H1 (cell line): ENCODE measurements at regions not wholly inside any gene's neighbourhood (a gene's known extent, or its start where the extent isn't known, plus 50 kb on each side); places are given as distances from the start of the nearest gene placed in this dataset.

Source experiments
- CTCF ChIA-PET: fragments of 300-600 bp; sonication (Branson Sonifier 250); formaldehyde crosslinking; loops from one replicate; lab custom pipeline; 2021; ENCODE audit not compliant: partially characterized antibody; lab: Charles Lee
- POLR2A ChIA-PET: fragments of 300-600 bp; sonication (Branson Sonifier 250); formaldehyde crosslinking; loops from one replicate; lab custom pipeline; 2021; ENCODE audit warnings: inconsistent platforms; ENCODE audit not compliant: partially characterized antibody; lab: Charles Lee
- DNase-seq, 2 experiments: peaks; one replicate each; pipeline versions ENCODE4 v3.0.0 to v3.0.0-alpha.2; 2010 to 2022; ENCODE audit warnings: low spot score in 2 of 2, low read depth in 1 of 2, mixed read lengths in 1 of 2
- FAIRE-seq: peaks from 2 replicates; lab custom pipeline; 2011; peaks lifted over from hg19 to GRCh38; lab: Jason Lieb, UNC
- H2AFZ ChIP-seq: 2 replicates; pipeline ENCODE4 v1.8.1; 2012; ENCODE audit warnings: low read length, inconsistent platforms
- H2AK5ac ChIP-seq: 2 replicates; pipeline ENCODE4 v1.6.1; 2013; ENCODE audit warnings: low read depth, low read length
- H2BK120ac ChIP-seq: replicated peaks from 2 replicates; pipeline ENCODE3; 2013; ENCODE audit warnings: low read depth, low read length, inconsistent platforms
- H2BK12ac ChIP-seq: 2 replicates; pipeline ENCODE4 v1.6.1; 2013; ENCODE audit warnings: low read depth, low read length
- H2BK15ac ChIP-seq: 2 replicates; pipeline ENCODE4 v1.6.1; 2013; ENCODE audit warnings: low read length
- H2BK20ac ChIP-seq: 2 replicates; pipeline ENCODE4 v1.6.1; 2013; ENCODE audit warnings: low read length
- H2BK5ac ChIP-seq: 2 replicates; pipeline ENCODE4 v1.6.1; 2013; ENCODE audit warnings: low read depth, low read length
- H3K14ac ChIP-seq: 2 replicates; pipeline ENCODE4 v1.6.1; 2013; ENCODE audit warnings: inconsistent platforms; ENCODE audit not compliant: insufficient read length
- H3K18ac ChIP-seq: 2 replicates; pipeline ENCODE4 v1.6.1; 2013; ENCODE audit warnings: low read length; ENCODE audit errors: extremely low read depth
- H3K23ac ChIP-seq: 2 replicates; pipeline ENCODE4 v1.6.1; 2013; ENCODE audit warnings: inconsistent platforms; ENCODE audit not compliant: insufficient read length
- H3K23me2 ChIP-seq: 2 replicates; pipeline ENCODE4 v1.6.1; 2013; ENCODE audit warnings: low read depth, low read length
- H3K27ac ChIP-seq: 2 replicates; pipeline ENCODE4 v1.6.1; 2011; ENCODE audit warnings: low read depth, low read length, inconsistent platforms
- H3K27me3 ChIP-seq, 4 experiments: replicated peaks in 1 of 4; 1 replicate in 1 of 4; 2 replicates in 3 of 4; pipeline versions ENCODE4 v1.6.1 to v1.8.1; 2011 to 2013; ENCODE audit warnings: low read length in 3 of 4, mild to moderate bottlenecking in 3 of 4, inconsistent platforms in 2 of 4, mixed read lengths in 2 of 4, moderate library complexity in 1 of 4; ENCODE audit not compliant: control insufficient read depth in 3 of 4, insufficient read depth in 3 of 4; ENCODE audit errors: extremely low read depth in 1 of 4
- H3K36me3 ChIP-seq, 4 experiments: 2 replicates each; pipeline versions ENCODE4 v1.6.1 to v1.8.1; 2011 to 2013; ENCODE audit warnings: mild to moderate bottlenecking in 4 of 4, low read length in 3 of 4, moderate library complexity in 2 of 4, control low read depth in 1 of 4, inconsistent platforms in 1 of 4; ENCODE audit not compliant: insufficient read depth in 4 of 4, control insufficient read depth in 2 of 4
- H3K4ac ChIP-seq: replicated peaks from 2 replicates; pipeline ENCODE3; 2013; ENCODE audit warnings: low read length, low read depth, mixed read lengths, inconsistent platforms; ENCODE audit not compliant: insufficient read length
- H3K4me1 ChIP-seq, 4 experiments: replicated peaks in 1 of 4; 1 replicate in 1 of 4; 2 replicates in 3 of 4; pipeline versions ENCODE4 v1.6.1 to v1.8.1; 2011 to 2013; ENCODE audit warnings: low read length in 3 of 4, inconsistent platforms in 2 of 4, mixed read lengths in 1 of 4; ENCODE audit not compliant: insufficient read depth in 4 of 4, control insufficient read depth in 3 of 4
- H3K4me2 ChIP-seq, 2 experiments: 2 replicates each; pipeline versions ENCODE4 v1.6.1 to v1.8.1; 2011 to 2013; ENCODE audit warnings: low read depth in 2 of 2, low read length in 2 of 2, control low read depth in 1 of 2, inconsistent platforms in 1 of 2, mild to moderate bottlenecking in 1 of 2; ENCODE audit not compliant: insufficient read depth in 1 of 2
- H3K4me3 ChIP-seq, 4 experiments: fragments of 200-600, 300-600 bp in 1 of 4; sonication (generic), shearing (Covaris generic), sonication (Bioruptor Twin) in 1 of 4; 2 replicates each; pipeline versions ENCODE4 v1.5.1 to v1.8.1; 2011 to 2016; ENCODE audit warnings: low read length in 4 of 4, low read depth in 3 of 4, control low read depth in 2 of 4, inconsistent platforms in 2 of 4, mild to moderate bottlenecking in 2 of 4, mixed read lengths in 1 of 4, moderate library complexity in 1 of 4; ENCODE audit not compliant: insufficient read depth in 2 of 4; ENCODE audit errors: extremely low read depth in 1 of 4
- H3K56ac ChIP-seq: replicated peaks from 2 replicates; pipeline ENCODE3; 2013; ENCODE audit warnings: low read depth, mild to moderate bottlenecking, mixed read lengths, low read length, inconsistent platforms; ENCODE audit not compliant: insufficient read length
- H3K79me1 ChIP-seq: 2 replicates; pipeline ENCODE4 v1.6.1; 2013; ENCODE audit warnings: low read depth, low read length, control low read depth
- H3K79me2 ChIP-seq, 2 experiments: 2 replicates each; pipeline versions ENCODE4 v1.6.1 to v1.8.1; 2012 to 2013; ENCODE audit warnings: low read length in 2 of 2, mild to moderate bottlenecking in 2 of 2, inconsistent platforms in 1 of 2; ENCODE audit not compliant: insufficient read depth in 2 of 2, control insufficient read depth in 1 of 2
- H3K9ac ChIP-seq, 4 experiments: replicated peaks in 1 of 4; 1 replicate in 1 of 4; 2 replicates in 3 of 4; pipeline versions ENCODE4 v1.6.1 to v1.8.1; 2011 to 2013; ENCODE audit warnings: low read depth in 3 of 4, low read length in 3 of 4, control low read depth in 2 of 4, mild to moderate bottlenecking in 2 of 4, moderate library complexity in 2 of 4, inconsistent platforms in 1 of 4; ENCODE audit errors: extremely low read depth in 1 of 4
- H3K9me3 ChIP-seq, 2 experiments: 2 replicates each; pipeline versions ENCODE4 v1.6.1 to v1.8.1; 2012 to 2013; ENCODE audit warnings: mild to moderate bottlenecking in 2 of 2, moderate library complexity in 2 of 2, control low read depth in 1 of 2, inconsistent platforms in 1 of 2, low read depth in 1 of 2, low read length in 1 of 2, mixed read lengths in 1 of 2; ENCODE audit not compliant: insufficient read depth in 2 of 2
- H4K20me1 ChIP-seq, 2 experiments: replicated peaks in 1 of 2; 2 replicates each; pipeline versions ENCODE3 to v1.8.1; 2011 to 2013; ENCODE audit warnings: inconsistent platforms in 2 of 2, low read length in 2 of 2, mild to moderate bottlenecking in 1 of 2; ENCODE audit not compliant: insufficient read depth in 2 of 2, control insufficient read depth in 1 of 2
- H4K5ac ChIP-seq: 2 replicates; pipeline ENCODE4 v1.6.1; 2013; ENCODE audit warnings: low read length, low read depth, mixed read lengths, inconsistent platforms; ENCODE audit not compliant: insufficient read length
- H4K8ac ChIP-seq: 2 replicates; pipeline ENCODE4 v1.8.0; 2013; ENCODE audit warnings: mild to moderate bottlenecking, moderate library complexity, low read length, inconsistent platforms; ENCODE audit not compliant: insufficient read depth; ENCODE audit errors: extremely low read depth
- H4K91ac ChIP-seq: replicated peaks from 2 replicates; pipeline ENCODE3; 2013; ENCODE audit warnings: low read length, mixed read lengths, inconsistent platforms; ENCODE audit not compliant: insufficient read length
- CBX5 ChIP-seq: fragments of 300-800, 300-1000 bp; sonication (generic); IDR thresholded peaks from 2 replicates; pipeline ENCODE4 v1.7.1; 2016; ENCODE audit warnings: antibody characterized with exemption, low read length, low read depth
- RAD21 ChIP-seq, 2 experiments: IDR thresholded peaks in 1 of 2; conservative IDR thresholded peaks in 1 of 2; 2 replicates each; pipeline ENCODE4 v1.6.1; 2011; ENCODE audit warnings: low read depth in 2 of 2, low read length in 2 of 2, improper control_type of control experiment in 1 of 2, inconsistent platforms in 1 of 2, mild to moderate bottlenecking in 1 of 2, moderate library complexity in 1 of 2
- RXRA ChIP-seq: IDR thresholded peaks from 2 replicates; pipeline ENCODE4 v1.6.1; 2011; ENCODE audit warnings: low read depth, mild to moderate bottlenecking, low read length, moderate library complexity; ENCODE audit not compliant: insufficient read depth
- SUZ12 ChIP-seq: fragments of 200-600 bp; sonication (generic); IDR thresholded peaks from 2 replicates; pipeline ENCODE4 v1.6.1; 2012; ENCODE audit warnings: mild to moderate bottlenecking, inconsistent platforms, low read length, moderate library complexity, mixed read lengths
- WGBS, 2 experiments: shearing (Covaris generic) in 1 of 2; methylation state at CpG; one replicate each; pipeline versions ENCODE4 v1.1.6 to v1.1.7; 2013 to 2015; ENCODE audit warnings: low lambda C conversion rate in 2 of 2, mixed read lengths in 2 of 2, inconsistent platforms in 1 of 2, low coverage in 1 of 2, missing lambda C conversion rate in 1 of 2; ENCODE audit not compliant: insufficient replicate concordance in 2 of 2, insufficient coverage in 1 of 2, insufficient read length in 1 of 2; ENCODE audit errors: extremely low coverage in 1 of 2, missing lambda C conversion rate in 1 of 2; 5-methylcytosine and 5-hydroxymethylcytosine counted together
- TF ChIP-seq, protein P1 (sequence below), 3 experiments: IDR thresholded peaks; 1 replicate in 2 of 3; 2 replicates in 1 of 3; pipeline versions ENCODE4 v1.5.1 to v1.6.1; 2011; ENCODE audit warnings: low read length in 3 of 3, mild to moderate bottlenecking in 3 of 3, inconsistent platforms in 2 of 3, low read depth in 1 of 3, moderate library complexity in 1 of 3; ENCODE audit not compliant: insufficient read depth in 1 of 3; ENCODE audit errors: control extremely low read depth in 1 of 3

DNA sequence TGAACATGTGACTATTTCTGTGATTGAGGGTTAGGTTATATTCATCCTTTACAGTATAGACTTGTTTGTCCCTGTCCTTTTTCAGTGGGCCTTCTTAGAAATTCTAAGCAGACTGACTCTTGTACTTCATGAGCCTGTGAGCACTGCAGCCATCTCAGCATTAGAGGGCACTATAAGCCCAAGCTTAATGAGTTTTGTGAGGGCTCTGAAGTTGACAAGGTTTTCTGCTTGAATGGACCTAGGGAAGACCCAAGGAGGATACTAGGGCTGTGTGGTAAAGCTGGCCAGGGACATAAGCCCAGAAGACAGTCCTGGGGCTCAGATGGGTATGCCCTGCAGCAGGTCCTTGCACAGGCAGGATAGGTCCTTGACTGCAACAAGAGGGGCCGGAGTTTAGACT lies 126.5 kb downstream of the MRPS30 start:
- Histone ChIP-seq H4K8ac (peak overlapping the region; percentile 22; the same call in 1 of the 2 replicates), H3K36me3 (no peaks in the 10 kb centered on the region), H2BK20ac (peak overlapping the region; percentile 91; the same call in 1 of the 2 replicates), H2AFZ (no peak overlapping the region), H3K4me1 (no peaks in the 10 kb centered on the region), H3K18ac (no peak overlapping the region), H4K91ac (no peak overlapping the region), H3K9ac (no peak overlapping the region), H2BK5ac (peak overlapping the region; percentile 63; the same call in 1 of the 2 replicates), H3K79me2 (no peaks in the 10 kb centered on the region), H2BK120ac (no peak overlapping the region), H3K23me2 (no peaks in the 10 kb centered on the region), H3K79me1 (no peaks in the 10 kb centered on the region), H3K4ac (no peak overlapping the region), H3K4me3 (no peak overlapping the region)
- CTCF ChIA-PET = interaction anchor here (0.5 to 2.0 kb wide), 30 partner anchors 9 to 927 kb away, joined by 3 to 10 read pairs (median 4); partner anchors contain the start of gene HCN1
- 85% methylated on average over 1 of the region's 1 CpG; no CpG with 5 or more reads in 1 of the 2 experiments for WGBS, 2 experiments
- FAIRE-seq = peak; percentile 95
- POLR2A ChIA-PET = interaction anchor here (1.0 kb wide), 1 partner anchor 8 kb away, joined by 3 read pairs; no protein-coding TSS in a partner anchor
- TF ChIP-seq SUZ12 (no peak), RAD21 (IDR thresholded peaks at IDR 0.05 in 1 of 2, conservative IDR thresholded peaks at IDR 0.05 in 1 of 2; ENCODE audit: low read depth in 2 of 2, low read length in 2 of 2) (peak; percentile 98 to 99), RXRA (no peak), CBX5 (no peak)
- TF ChIP-seq, protein P1, sequence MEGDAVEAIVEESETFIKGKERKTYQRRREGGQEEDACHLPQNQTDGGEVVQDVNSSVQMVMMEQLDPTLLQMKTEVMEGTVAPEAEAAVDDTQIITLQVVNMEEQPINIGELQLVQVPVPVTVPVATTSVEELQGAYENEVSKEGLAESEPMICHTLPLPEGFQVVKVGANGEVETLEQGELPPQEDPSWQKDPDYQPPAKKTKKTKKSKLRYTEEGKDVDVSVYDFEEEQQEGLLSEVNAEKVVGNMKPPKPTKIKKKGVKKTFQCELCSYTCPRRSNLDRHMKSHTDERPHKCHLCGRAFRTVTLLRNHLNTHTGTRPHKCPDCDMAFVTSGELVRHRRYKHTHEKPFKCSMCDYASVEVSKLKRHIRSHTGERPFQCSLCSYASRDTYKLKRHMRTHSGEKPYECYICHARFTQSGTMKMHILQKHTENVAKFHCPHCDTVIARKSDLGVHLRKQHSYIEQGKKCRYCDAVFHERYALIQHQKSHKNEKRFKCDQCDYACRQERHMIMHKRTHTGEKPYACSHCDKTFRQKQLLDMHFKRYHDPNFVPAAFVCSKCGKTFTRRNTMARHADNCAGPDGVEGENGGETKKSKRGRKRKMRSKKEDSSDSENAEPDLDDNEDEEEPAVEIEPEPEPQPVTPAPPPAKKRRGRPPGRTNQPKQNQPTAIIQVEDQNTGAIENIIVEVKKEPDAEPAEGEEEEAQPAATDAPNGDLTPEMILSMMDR (IDR thresholded peaks at IDR 0.05; ENCODE audit: control extremely low read depth in 1 of 3, insufficient read depth in 1 of 3, low read depth in 1 of 3, low read length in 3 of 3) = peak in 2 of 3 experiments; percentile 81 to 91; a peak in 3 of 4 replicates
- TF ChIP-seq, all 59 proteins: peak for 2
- Histone ChIP-seq H3K56ac (no peak overlapping the region), H3K23ac (no peak overlapping the region), H2BK15ac (no peak overlapping the region), H4K5ac (peak overlapping the region; percentile 70), H3K9me3 (no peaks in the 10 kb centered on the region; a peak in 1 of 4 replicates), H2BK12ac (0 out of 2 replicates have a peak overlapping the region, but pooled peaks have one; percentile 22), H2AK5ac (no peak overlapping the region), H3K14ac (no peak overlapping the region), H3K4me2 (no peak overlapping the region), H3K27me3 (no peaks in the 10 kb centered on the region), H3K27ac (no peak overlapping the region), H4K20me1 (no peaks in the 10 kb centered on the region)
- peak in 1 of 2 experiments; percentile 54 for DNase-seq
